ENCODE measurements at regions not wholly inside any gene's neighbourhood (a gene's known extent, or its start where the extent isn't known, plus 50 kb on each side); places are given as distances from the start of the nearest gene placed in this dataset.

DNA sequence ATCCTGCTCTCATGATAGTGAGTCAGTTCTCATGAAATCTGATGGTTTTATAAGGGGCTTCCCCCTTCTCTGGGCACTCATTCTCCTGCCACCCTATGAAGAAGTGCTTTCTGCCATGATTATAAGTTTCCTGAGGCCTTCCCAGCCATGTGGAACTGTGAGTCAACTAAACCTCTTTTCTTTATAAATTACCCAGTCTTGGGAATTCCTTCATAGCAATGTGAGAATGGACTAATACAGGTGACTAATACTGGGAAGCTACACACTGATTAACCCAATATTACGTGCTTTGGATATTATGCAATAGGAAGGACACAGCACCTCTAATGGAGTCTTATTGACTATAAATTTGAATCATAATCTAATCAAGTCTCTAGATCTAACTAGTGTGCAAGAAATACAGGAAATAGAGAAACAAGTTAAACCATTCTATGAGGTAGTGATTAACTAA is 107.2 kb upstream of the ETAA1 start:
- no peak for TF ChIP-seq POLR2A (IDR thresholded peaks at IDR 0.05; ENCODE audit: low read depth, low read length)
- TF ChIP-seq, protein P1, sequence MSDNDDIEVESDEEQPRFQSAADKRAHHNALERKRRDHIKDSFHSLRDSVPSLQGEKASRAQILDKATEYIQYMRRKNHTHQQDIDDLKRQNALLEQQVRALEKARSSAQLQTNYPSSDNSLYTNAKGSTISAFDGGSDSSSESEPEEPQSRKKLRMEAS (IDR thresholded peaks at IDR 0.05; ENCODE audit: low read depth, low read length) = no peak
- TF ChIP-seq STAT3 (IDR thresholded peaks at IDR 0.05; ENCODE audit: low read depth, low read length) = no peak
- TF ChIP-seq HDAC6 (IDR thresholded peaks at IDR 0.05; ENCODE audit: unreplicated experiment) = no peak
- TF ChIP-seq SMAD1 (IDR thresholded peaks at IDR 0.05; ENCODE audit: low read depth, partially characterized antibody) = no peak
- TF ChIP-seq, protein P2, sequence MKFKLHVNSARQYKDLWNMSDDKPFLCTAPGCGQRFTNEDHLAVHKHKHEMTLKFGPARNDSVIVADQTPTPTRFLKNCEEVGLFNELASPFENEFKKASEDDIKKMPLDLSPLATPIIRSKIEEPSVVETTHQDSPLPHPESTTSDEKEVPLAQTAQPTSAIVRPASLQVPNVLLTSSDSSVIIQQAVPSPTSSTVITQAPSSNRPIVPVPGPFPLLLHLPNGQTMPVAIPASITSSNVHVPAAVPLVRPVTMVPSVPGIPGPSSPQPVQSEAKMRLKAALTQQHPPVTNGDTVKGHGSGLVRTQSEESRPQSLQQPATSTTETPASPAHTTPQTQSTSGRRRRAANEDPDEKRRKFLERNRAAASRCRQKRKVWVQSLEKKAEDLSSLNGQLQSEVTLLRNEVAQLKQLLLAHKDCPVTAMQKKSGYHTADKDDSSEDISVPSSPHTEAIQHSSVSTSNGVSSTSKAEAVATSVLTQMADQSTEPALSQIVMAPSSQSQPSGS (IDR thresholded peaks at IDR 0.05; ENCODE audit: low read length) = no peak
- no peak for TF ChIP-seq FOS (IDR thresholded peaks at IDR 0.05; ENCODE audit: borderline replicate concordance, extremely low read depth, insufficient read length)

All from GM12878 (cell line).